Cerebellar cortex (tissue), 1 donor: ENCODE measurements at regions not wholly inside any gene's neighbourhood (a gene's known extent, or its start where the extent isn't known, plus 50 kb on each side); places are given as distances from the start of the nearest gene placed in this dataset.
"Not testable (repeated sequence)": the region's sequence is repeated elsewhere in the genome, so short reads cannot be mapped to it uniquely, and the experiment has no call there.

ENCODE experiments used
- DNase-seq: peaks from one replicate; pipeline ENCODE4 v3.0.0-alpha.2; 2015; ENCODE audit warnings: low spot score

- no peak for DNase-seq
These were observed 366.5 kb upstream of the KLF6 start for GRCh38 chr10:4151466-4151865.

DNA sequence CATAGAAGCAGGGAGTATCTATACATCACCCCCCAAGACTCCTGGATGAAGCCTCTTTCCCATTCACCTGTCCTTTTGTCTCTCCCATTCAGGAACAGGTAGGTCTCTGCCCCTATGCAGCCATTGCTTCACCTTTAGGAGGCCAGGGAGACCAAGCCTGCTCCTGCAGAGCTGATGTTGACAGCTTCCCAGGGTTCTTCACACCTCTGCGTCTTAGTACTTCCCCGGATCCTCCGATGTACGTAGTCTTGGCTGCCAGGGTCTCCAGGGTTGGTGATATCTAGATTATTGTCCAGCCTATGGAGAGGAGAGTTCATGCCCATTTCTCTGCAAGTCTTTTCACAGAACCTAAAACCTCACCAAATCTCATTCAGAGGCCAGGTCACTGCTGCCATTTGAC lies 365.7 kb upstream of the KLF6 start:
- DNase-seq, result no peak

GRCh38 chr10:4149460-4149859 lies 364.5 kb upstream of the KLF6 start:
- DNase-seq, result not testable (repeated sequence)

GRCh38 chr10:4147245-4147644 lies 362.2 kb upstream of the KLF6 start:
- no peak for DNase-seq

DNA sequence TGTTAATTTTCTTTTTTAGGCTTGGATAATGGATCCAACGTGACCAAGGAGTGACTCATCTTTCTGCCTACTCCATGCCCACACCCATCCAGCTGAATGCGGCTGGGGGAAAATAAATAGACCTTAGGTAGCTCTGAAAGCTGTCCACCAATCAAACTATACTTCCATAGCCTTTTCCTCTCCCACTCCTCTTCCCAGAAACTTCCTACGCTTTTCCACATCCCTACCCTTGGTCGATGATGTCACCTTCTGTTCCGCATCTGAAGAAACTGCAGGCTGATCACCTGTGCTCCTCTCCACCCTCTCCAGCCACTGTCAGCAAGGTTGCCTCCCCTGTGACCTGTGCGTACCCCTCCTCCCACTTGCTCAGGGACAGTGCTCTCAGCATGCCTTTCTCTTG lies 359.8 kb upstream of the KLF6 start:
- DNase-seq, result no peak

DNA sequence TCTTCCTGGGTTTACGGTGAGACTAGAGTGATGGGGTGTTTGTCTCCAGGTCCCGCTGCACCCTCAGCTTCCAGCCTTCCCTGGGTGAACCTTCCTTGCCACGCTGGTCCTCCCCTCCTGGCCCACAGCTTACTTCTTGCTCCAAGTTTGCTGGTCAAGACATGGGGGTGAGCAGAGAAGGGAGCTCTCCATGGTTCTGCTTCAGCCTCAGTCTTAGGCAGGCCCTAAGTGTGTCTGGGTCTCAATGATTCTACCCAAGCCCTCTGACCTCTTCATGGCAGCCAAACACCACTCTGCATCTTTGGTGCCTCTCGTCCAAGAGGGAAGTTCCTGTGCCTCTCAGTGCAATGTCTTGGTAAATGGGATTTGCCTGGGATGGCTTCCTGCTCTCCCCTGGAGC lies 356.5 kb upstream of the KLF6 start:
- no peak for DNase-seq

DNA sequence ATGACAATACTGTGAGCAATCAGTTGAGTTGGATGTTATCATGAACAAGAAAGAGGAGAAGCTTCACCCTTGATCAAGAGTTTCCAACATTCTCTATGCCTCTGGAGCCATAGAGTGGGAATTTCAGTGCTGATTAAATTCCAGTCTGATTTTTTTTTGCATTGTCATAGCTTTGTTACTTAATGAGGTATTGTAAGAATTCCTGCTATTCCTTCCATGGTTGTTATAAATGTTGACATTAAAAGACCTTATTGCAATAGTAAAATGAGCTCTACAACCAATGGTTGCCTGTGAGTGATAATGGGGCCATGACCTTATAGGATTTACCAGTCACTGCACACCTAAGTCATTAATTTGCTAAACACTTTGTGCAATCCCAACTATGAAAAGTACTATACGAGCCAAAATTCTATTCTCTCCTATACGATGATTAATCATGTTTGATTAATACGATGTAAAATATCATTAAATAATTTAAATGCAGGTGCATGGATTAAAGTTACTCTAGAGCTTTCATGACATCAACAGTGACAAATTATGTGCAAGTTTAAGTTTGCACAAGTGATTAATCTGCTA lies 353.2 kb upstream of the KLF6 start:
- DNase-seq, result no peak

GRCh38 chr10:4137299-4137698 lies 352.3 kb upstream of the KLF6 start:
- DNase-seq, result no peak

- DNase-seq, result no peak
These were observed 351.1 kb upstream of the KLF6 start for GRCh38 chr10:4136121-4136520.

DNA sequence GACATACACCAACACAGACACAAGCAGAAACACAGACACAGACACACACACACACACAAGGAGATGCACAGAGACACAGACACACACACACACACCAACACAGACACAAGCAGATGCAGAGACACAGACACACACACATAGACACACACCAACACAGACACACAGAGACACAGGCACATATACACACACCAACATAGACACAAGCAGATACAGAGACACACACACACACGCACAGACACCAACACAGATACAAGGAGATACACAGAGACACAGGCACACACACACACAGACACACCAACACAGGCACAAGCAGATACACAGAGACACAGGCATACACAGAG lies 347.2 kb upstream of the KLF6 start:
- no peak for DNase-seq

- DNase-seq, result no peak
These were observed 346.6 kb upstream of the KLF6 start for GRCh38 chr10:4131407-4132215.

DNA sequence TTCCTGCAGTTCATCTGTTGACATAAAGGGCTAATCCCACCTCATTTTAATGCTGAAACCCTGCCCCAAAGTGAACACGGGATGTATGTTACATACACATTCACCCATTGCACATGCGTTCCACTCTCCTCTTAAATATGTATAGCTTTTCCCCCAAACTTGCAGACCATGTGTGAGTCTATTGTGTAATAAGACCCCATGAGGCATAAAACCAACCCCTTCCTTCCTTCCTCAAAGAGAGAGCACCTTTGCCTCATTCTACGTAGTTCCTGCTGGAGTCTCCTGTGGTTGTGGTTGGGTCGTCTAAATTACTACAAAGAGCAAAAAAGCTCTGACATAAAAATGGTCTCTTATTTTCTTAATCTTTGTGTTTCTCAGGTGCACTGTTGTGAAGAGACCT lies 345.7 kb upstream of the KLF6 start:
- no peak for DNase-seq

DNA sequence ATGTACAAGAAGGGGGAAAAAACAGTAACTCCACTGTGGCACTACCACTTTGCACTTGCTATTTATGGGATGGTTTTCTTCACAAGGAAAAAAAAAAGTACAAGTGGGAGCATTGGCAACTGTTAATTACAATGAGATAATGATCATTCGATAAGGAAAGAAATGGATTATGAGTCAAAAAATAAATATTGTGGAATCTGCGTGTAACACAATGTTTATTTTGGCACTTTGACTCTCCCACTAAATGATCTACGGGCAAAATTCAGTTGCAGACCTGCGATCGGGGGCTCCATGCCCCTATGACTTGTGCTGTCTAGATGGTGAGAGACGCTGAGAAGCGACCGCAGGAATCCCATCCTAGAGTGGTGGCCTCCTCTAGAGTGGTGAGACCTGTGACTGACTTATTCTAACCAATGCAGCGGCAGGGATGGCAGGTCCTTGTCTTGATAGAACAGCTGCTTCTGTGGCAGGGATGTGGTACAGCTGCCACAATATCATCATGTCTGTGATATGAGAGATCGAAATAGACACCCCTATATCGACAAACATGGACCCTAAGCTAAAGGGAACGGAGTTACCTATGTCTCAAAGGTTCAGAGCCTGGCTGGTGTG lies 345.0 kb upstream of the KLF6 start:
- no peak for DNase-seq

GRCh38 chr10:4127518-4128315 lies 342.7 kb upstream of the KLF6 start:
- no peak for DNase-seq

DNA sequence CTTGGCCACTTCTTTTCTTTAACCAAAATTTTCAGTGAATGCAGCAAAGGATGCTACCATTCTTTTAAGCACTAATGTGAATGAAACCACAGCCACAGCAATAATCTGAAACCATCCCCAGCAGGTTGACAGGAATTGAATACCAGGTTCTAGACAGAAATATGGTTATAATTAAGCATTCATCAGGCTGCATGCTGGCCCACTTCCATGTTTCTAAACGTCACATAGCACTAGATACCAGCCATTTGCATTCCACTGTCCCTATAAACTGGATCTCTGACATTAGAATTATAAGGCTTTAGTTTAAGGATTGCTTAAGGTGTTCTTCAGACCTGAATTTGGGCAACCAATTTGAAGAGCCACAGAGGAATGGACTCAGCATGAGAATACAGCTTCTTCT lies 340.8 kb upstream of the KLF6 start:
- no peak for DNase-seq

DNA sequence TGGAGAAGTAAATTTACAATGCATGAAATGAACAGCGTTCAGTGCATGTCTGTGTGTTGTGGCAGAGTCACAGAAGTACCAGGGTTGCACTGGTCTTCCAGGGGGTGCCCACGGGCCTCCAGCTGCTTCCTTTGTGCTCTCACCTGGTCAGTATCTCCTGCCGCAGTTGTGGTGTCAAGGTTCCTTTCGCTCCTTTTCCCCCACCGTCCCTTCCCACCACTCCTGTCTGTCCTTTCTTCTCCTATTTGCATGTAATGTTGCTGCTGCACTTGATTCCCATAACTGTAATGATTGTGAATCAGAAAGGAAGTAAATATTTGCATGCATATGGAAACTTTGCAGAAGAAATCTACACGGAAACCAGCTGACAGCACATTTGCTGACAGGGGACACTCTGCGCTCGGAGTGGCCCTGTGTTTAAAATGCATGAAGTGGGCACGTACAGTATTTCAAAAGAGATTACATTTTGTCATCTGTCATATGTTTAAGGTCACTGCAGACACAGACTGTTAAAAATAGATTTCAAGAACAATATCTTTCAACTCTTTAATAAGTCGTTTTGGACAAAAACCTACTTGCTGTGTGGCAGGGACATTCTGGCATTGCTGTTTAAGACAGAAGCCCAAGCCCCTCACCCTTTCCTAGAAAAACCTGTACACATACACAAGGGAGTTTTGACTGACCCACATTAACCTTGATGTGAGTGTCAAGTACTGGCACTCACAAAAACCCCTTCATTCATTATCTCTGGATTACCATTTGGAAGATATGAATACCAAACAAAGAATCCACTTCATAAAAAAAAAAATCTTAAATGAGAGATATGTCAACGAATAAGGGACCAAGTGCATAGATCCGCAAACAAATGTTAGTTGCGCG lies 336.7 kb upstream of the KLF6 start:
- DNase-seq, result no peak

DNA sequence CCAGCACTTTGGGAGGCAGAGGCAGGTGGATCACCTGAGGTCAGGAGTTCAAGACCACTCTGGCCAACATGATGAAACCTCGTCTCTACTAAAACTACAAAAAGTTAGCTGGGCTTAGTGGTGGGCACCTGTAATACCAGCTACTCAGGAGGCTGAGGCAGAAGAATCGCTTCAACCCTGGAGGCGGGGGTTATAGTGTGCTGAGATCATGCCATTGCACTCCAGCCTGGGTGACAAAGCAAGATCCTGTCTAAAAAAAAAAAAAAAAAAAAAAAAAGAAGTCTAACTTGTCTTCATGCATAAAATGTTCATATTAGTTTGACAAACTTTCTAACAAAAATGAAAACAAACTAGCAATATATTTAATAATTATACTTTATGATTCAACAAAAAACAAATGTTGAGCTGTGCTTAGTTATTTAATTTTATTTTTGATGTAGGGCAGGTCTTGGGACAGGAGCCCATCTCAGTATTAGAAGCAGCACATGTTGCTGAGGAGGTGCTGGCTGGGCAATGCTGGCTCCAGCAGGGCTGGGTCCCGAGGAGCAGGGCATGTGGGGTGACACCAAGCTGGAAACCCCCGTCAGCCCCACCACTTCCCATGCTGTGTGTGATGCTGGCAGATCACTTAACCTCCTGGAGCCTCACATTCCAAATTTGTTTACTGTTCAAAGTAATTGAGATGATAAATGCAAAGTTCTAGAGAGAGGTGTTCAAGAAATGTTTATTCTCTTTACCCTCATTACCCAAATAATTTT lies 335.3 kb upstream of the KLF6 start:
- DNase-seq, result no peak

GRCh38 chr10:4119107-4119506 lies 334.1 kb upstream of the KLF6 start:
- no peak for DNase-seq

DNA sequence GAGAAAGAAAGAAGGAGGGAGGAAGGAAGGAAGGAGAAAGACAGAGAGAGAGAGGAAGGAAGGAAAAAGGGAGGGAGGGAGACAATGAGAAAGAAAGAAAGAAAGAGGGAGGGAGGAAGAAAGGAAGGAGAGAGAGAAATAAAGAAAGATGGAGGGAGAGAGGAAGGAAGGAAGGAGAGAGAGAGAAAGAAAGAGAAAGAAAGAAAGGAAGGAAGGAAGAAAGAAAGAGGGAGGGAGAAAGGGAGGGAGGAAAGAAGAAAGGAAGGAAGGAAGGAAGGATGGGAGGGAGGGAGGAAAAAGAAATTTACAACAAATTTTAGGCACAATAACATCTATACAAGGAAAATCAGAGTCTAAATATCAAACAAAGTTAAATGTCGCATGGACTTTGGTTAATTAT lies 332.6 kb upstream of the KLF6 start:
- no peak for DNase-seq

GRCh38 chr10:4111643-4112042 lies 326.6 kb upstream of the KLF6 start:
- no peak for DNase-seq

GRCh38 chr10:4109469-4109868 lies 324.5 kb upstream of the KLF6 start:
- no peak for DNase-seq
